SK-N-MC (cell line): ENCODE measurements at regions not wholly inside any gene's neighbourhood (a gene's known extent, or its start where the extent isn't known, plus 50 kb on each side); places are given as distances from the start of the nearest gene placed in this dataset.

ENCODE experiments used
- EZH2 ChIP-seq: fragments of 200-600 bp; sonication (generic); IDR thresholded peaks from one replicate; pipeline ENCODE4 v1.6.1; 2017; ENCODE audit warnings: antibody characterized with exemption
- POLR2AphosphoS5 ChIP-seq: IDR thresholded peaks from 2 replicates; pipeline ENCODE4 v1.6.1; 2012; ENCODE audit warnings: mild to moderate bottlenecking, low read depth, low read length, borderline replicate concordance

- TF ChIP-seq EZH2 (no peak), POLR2AphosphoS5 (no peak)
Observed at GRCh38 chr1:181263444-181263843, 174.9 kb downstream of the IER5 start.
